ENCODE measurements at regions not wholly inside any gene's neighbourhood (a gene's known extent, or its start where the extent isn't known, plus 50 kb on each side); places are given as distances from the start of the nearest gene placed in this dataset.

GRCh38 chr18:10161315-10161714 is 247.5 kb downstream of the VAPA start:
- intact Hi-C loops (cut with micrococcal nuclease) (no loop called here), in situ Hi-C loops (cut with MboI; ENCODE audit: low sequenced_read_pairs) (no loop called here)
- TF ChIP-seq RFX5 (IDR thresholded peaks at IDR 0.05; ENCODE audit: low read depth, low read length) (no peak), CEBPB (IDR thresholded peaks at IDR 0.05; ENCODE audit: low read depth, low read length) (no peak), CTCF (conservative IDR thresholded peaks at IDR 0.05; ENCODE audit: low read depth, low read length) (no peak)

More at GRCh38 chr18:10161315-10161714, 247.5 kb downstream of the VAPA start:
- Histone ChIP-seq H2BK5ac (ENCODE audit: low read depth, low read length, poor library complexity, severe bottlenecking) (no peak overlapping the region), H3K9me1 (ENCODE audit: insufficient read depth, low read length) (no peaks in the 10 kb centered on the region), H3K14ac (replicated peaks; ENCODE audit: low read depth, low read length) (no peak overlapping the region), H4K5ac (ENCODE audit: low read depth, low read length) (no peak overlapping the region), H2AK9ac (replicated peaks; ENCODE audit: low read depth, low read length, poor library complexity) (no peak overlapping the region), H2AFZ (replicated peaks; ENCODE audit: low read length, poor library complexity) (no peak overlapping the region), H3K4me2 (ENCODE audit: low read depth, low read length) (no peak overlapping the region), H3K79me1 (ENCODE audit: low read depth in 1 of 2, low read length in 2 of 2) (no peaks in the 10 kb centered on the region), H2BK15ac (ENCODE audit: low read depth, low read length) (no peak overlapping the region), H2AK5ac (ENCODE audit: low read depth, low read length) (no peak overlapping the region), H3K9me3 (ENCODE audit: control insufficient read depth, insufficient read depth, low read length) (0 out of 2 replicates have a peak, but pooled peaks cover 3% of the 10 kb centered on the region), H3K27ac (ENCODE audit: insufficient read depth, low read length) (no peak overlapping the region), H4K20me1 (ENCODE audit: insufficient read depth, low read length) (no peaks in the 10 kb centered on the region), H3K9ac (ENCODE audit: low read depth, low read length) (no peak overlapping the region), H3K27me3 (ENCODE audit: control insufficient read depth, insufficient read depth, low read length) (no peaks in the 10 kb centered on the region), H4K8ac (ENCODE audit: low read depth in 2 of 2, low read length in 2 of 2) (no peak overlapping the region), H2BK20ac (ENCODE audit: low read depth, low read length) (no peak overlapping the region), H3K56ac (ENCODE audit: extremely low read depth, insufficient read depth, low read length) (no peak overlapping the region), H3K18ac (ENCODE audit: low read depth, low read length) (no peak overlapping the region), H2BK120ac (ENCODE audit: low read depth, low read length) (no peak overlapping the region), H3K4me1 (ENCODE audit: control insufficient read depth, insufficient read depth, low read length) (no peaks in the 10 kb centered on the region), H3K23ac (ENCODE audit: low read depth, low read length) (no peak overlapping the region), H3K4me3 (ENCODE audit: insufficient read depth, low read depth, low read length) (no peak overlapping the region), H3K4ac (ENCODE audit: low read depth, low read length) (no peak overlapping the region), H3K36me3 (ENCODE audit: control insufficient read depth, insufficient read depth, low read length) (no peaks in the 10 kb centered on the region), H4K91ac (ENCODE audit: insufficient read depth, low read depth, low read length) (no peak overlapping the region)
- BruUV-seq (replicated peaks): no TSS peak
- ATAC-seq (ENCODE audit: low read depth): no peak
- ChIA-PET CTCF (interaction anchor here (0.6 kb wide), 1 partner anchor 18 kb away, joined by 4 read pairs; no protein-coding TSS in a partner anchor), POLR2A (ENCODE audit: unreplicated experiment) (no interaction called here)
- dilution Hi-C loops (cut with HindIII; ENCODE audit: low sequenced_read_pairs, unreplicated experiment): no loop called here
- DNase-seq: no peak
- 90% methylated on average over 10 of the region's 12 CpGs; no CpG with 5 or more reads in 1 of the 2 experiments for WGBS, 2 experiments (ENCODE audit: extremely low coverage in 2 of 2, insufficient read length in 1 of 2)

Data from IMR-90 (cell line).